Tibial nerve (tissue), 4 donors: ENCODE measurements at regions not wholly inside any gene's neighbourhood (a gene's known extent, or its start where the extent isn't known, plus 50 kb on each side); places are given as distances from the start of the nearest gene placed in this dataset.

Source experiments
- DNase-seq, 2 donors: peaks; one replicate each; pipeline ENCODE4 v3.0.0-alpha.2; 2019; ENCODE audit warnings: low spot score in 2 of 2
- H3K27ac ChIP-seq, 4 donors: fragments of 200-600 bp; sonication (generic) in 3 of 4; one replicate each; pipeline ENCODE4 v1.5.1; 2017 to 2019; ENCODE audit warnings: mild to moderate bottlenecking in 1 of 4
- H3K27me3 ChIP-seq, 2 donors: fragments of 200-600 bp; sonication (generic) in 1 of 2; one replicate each; pipeline versions ENCODE4 v1.5.1 to v1.6.0; 2017 to 2019
- H3K36me3 ChIP-seq, 3 donors: fragments of 200-600 bp; sonication (generic); one replicate each; pipeline ENCODE4 v1.5.1; 2018 to 2019
- H3K4me1 ChIP-seq, 4 donors: fragments of 200-600 bp; sonication (generic) in 3 of 4; one replicate each; pipeline ENCODE4 v1.5.1; 2017 to 2019
- H3K4me3 ChIP-seq, 4 donors: fragments of 200-600 bp; sonication (generic) in 3 of 4; one replicate each; pipeline ENCODE4 v1.5.1; 2017 to 2019; ENCODE audit warnings: mild to moderate bottlenecking in 1 of 4, moderate library complexity in 1 of 4
- H3K9me3 ChIP-seq, 4 donors: fragments of 200-600 bp; sonication (generic) in 3 of 4; one replicate each; pipeline ENCODE4 v1.5.1; 2017 to 2019
- CTCF ChIP-seq, 5 experiments: fragments of 200-600 bp in 3 of 5; fragments of 450-650 bp in 2 of 5; sonication (generic) in 3 of 5; IDR thresholded peaks; one replicate each; pipeline ENCODE4 v1.5.1; 2016 to 2019; ENCODE audit warnings: antibody characterized with exemption in 5 of 5, mild to moderate bottlenecking in 3 of 5, moderate library complexity in 2 of 5
- EP300 ChIP-seq, 2 donors: sonication (generic); formaldehyde crosslinking; IDR thresholded peaks; one replicate each; pipeline ENCODE4 v1.6.1; 2017; ENCODE audit warnings: antibody characterized with exemption in 2 of 2, mild to moderate bottlenecking in 1 of 2
- POLR2A ChIP-seq, 2 donors: fragments of 450-650 bp; IDR thresholded peaks; one replicate each; pipeline ENCODE4 v1.6.1; 2017; ENCODE audit warnings: antibody characterized with exemption in 2 of 2, mild to moderate bottlenecking in 2 of 2, moderate library complexity in 2 of 2
- WGBS, 2 donors: methylation state at CpG; one replicate each; pipeline ENCODE4 v1.1.5; 2018; 5-methylcytosine and 5-hydroxymethylcytosine counted together

GRCh38 chr12:127389923-127390322 is 877.0 kb upstream of the TMEM132C start:
- Histone ChIP-seq H3K9me3 (no peaks in the 10 kb centered on the region), H3K4me3 (no peak overlapping the region), H3K27ac (no peak overlapping the region), H3K27me3 (no peaks in the 10 kb centered on the region), H3K4me1 (peaks cover 0 to 6% (median 0%) of the 10 kb centered on the region in 4 donors), H3K36me3 (no peaks in the 10 kb centered on the region)
- no peak for DNase-seq
- 9 to 17% methylated on average over 2 of the region's 2 CpGs for WGBS, 2 donors
- TF ChIP-seq POLR2A (IDR thresholded peaks at IDR 0.05) (no peak), CTCF (IDR thresholded peaks at IDR 0.05) (no peak), EP300 (IDR thresholded peaks at IDR 0.05) (no peak)

- Histone ChIP-seq H3K27ac (no peak overlapping the region), H3K4me1 (peaks cover 0 to 6% (median 0%) of the 10 kb centered on the region in 4 donors), H3K9me3 (no peaks in the 10 kb centered on the region), H3K27me3 (no peaks in the 10 kb centered on the region), H3K36me3 (no peaks in the 10 kb centered on the region), H3K4me3 (no peak overlapping the region)
- DNase-seq, result no peak
- 76% methylated on average over 4 of the region's 4 CpGs for WGBS, 2 donors
- TF ChIP-seq CTCF (IDR thresholded peaks at IDR 0.05) (no peak), EP300 (IDR thresholded peaks at IDR 0.05) (no peak), POLR2A (IDR thresholded peaks at IDR 0.05) (no peak)
Observed at GRCh38 chr12:127393465-127393864, 873.5 kb upstream of the TMEM132C start.

GRCh38 chr12:127393896-127394295 is 873.1 kb upstream of the TMEM132C start:
- WGBS, 2 donors, result 45 to 47% methylated on average over 2 of the region's 2 CpGs
- no peak for DNase-seq
- H3K36me3 ChIP-seq, result no peaks in the 10 kb centered on the region
- no peak overlapping the region for H3K27ac ChIP-seq
- no peaks in the 10 kb centered on the region for H3K27me3 ChIP-seq
- no peak overlapping the region for H3K4me3 ChIP-seq
- peaks cover 0 to 4% (median 0%) of the 10 kb centered on the region in 4 donors for H3K4me1 ChIP-seq
- no peaks in the 10 kb centered on the region for H3K9me3 ChIP-seq
- TF ChIP-seq CTCF (IDR thresholded peaks at IDR 0.05) (no peak), EP300 (IDR thresholded peaks at IDR 0.05) (no peak), POLR2A (IDR thresholded peaks at IDR 0.05) (no peak)

GRCh38 chr12:127396734-127397133 is 870.2 kb upstream of the TMEM132C start:
- 52 to 74% methylated on average over 5 of the region's 5 CpGs for WGBS, 2 donors
- no peaks in the 10 kb centered on the region for H3K9me3 ChIP-seq
- TF ChIP-seq CTCF (IDR thresholded peaks at IDR 0.05) (no peak), EP300 (IDR thresholded peaks at IDR 0.05) (no peak), POLR2A (IDR thresholded peaks at IDR 0.05) (no peak)

GRCh38 chr12:127398016-127398710 is 868.8 kb upstream of the TMEM132C start:
- no peak overlapping the region for H3K27ac ChIP-seq
- TF ChIP-seq EP300 (IDR thresholded peaks at IDR 0.05) (no peak), CTCF (IDR thresholded peaks at IDR 0.05) (no peak), POLR2A (IDR thresholded peaks at IDR 0.05) (no peak)
- H3K9me3 ChIP-seq, result no peaks in the 10 kb centered on the region
- no peak overlapping the region for H3K4me3 ChIP-seq
- WGBS, 2 donors, result 50 to 60% methylated on average over 10 of the region's 10 CpGs
- DNase-seq, result no peak
- H3K4me1 ChIP-seq, result no peaks in the 10 kb centered on the region
- no peaks in the 10 kb centered on the region for H3K27me3 ChIP-seq
- no peaks in the 10 kb centered on the region for H3K36me3 ChIP-seq

More at GRCh38 chr12:127396734-127397133, 870.2 kb upstream of the TMEM132C start:
- no peak for DNase-seq
- Histone ChIP-seq H3K27me3 (no peaks in the 10 kb centered on the region), H3K36me3 (no peaks in the 10 kb centered on the region), H3K4me3 (no peak overlapping the region), H3K27ac (no peak overlapping the region), H3K4me1 (no peaks in the 10 kb centered on the region)
